ENCODE measurements at regions not wholly inside any gene's neighbourhood (a gene's known extent, or its start where the extent isn't known, plus 50 kb on each side); places are given as distances from the start of the nearest gene placed in this dataset.

DNA sequence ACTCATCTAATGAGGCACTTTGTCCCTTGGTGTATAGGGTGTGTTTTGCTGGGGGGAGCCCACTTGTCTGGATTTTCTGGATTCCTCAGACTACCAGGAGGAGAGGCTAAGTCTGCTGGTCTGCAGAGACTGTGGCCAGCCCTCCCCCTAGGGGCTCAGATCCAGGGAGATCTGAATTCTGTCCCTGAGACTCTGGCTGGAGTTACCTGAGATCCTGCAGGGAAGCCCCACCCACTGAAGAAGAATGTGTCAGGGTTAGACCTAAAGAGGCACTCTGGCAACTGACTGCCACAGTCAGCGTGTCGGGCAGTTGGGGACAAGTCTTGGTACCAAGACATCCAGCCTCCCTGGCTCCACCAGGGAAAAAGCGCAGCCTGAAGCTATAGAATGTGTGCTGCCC, 138.9 kb downstream of the DCAF12L2 start:
- intact Hi-C loops (cut with DNase I; ENCODE audit: low total_unique reads), result no loop called here
- Histone ChIP-seq H3K4me1 (no peaks in the 10 kb centered on the region), H3K9me3 (no peaks in the 10 kb centered on the region), H3K36me3 (no peaks in the 10 kb centered on the region), H3K27ac (no peak overlapping the region), H3K27me3 (no peaks in the 10 kb centered on the region), H3K4me3 (no peak overlapping the region)
- DNase-seq, result no peak
- TF ChIP-seq CTCF (IDR thresholded peaks at IDR 0.05) (no peak), POLR2AphosphoS5 (IDR thresholded peaks at IDR 0.05) (no peak), EP300 (IDR thresholded peaks at IDR 0.05) (no peak), POLR2A (IDR thresholded peaks at IDR 0.05) (no peak)
- 73 to 92% (median 77%) methylated on average over 2 to 3 of the region's 3 CpGs for WGBS, 5 donors

DNA sequence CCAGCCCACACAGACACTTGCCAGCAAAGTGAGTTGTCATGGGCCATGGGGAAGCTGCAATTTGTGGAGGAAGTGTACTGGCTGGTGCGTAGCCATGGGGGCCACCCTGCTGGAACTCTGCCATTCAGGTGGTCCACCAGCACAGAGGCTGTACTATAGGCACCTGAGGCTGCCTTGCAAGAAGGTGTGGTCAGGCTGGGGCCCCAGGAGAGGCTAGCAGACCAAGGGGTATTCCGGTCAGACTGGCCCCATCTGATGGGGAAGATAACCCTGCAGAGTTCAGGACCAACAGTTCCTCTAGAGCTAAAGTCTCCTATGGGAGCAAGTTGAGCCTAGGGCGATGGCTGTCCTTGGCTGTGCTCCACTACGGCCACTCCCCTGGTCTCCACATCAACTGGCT, 136.1 kb downstream of the DCAF12L2 start:
- intact Hi-C loops (cut with DNase I; ENCODE audit: low total_unique reads), result no loop called here
- Histone ChIP-seq H3K27ac (no peak overlapping the region), H3K4me1 (no peaks in the 10 kb centered on the region), H3K36me3 (no peaks in the 10 kb centered on the region), H3K4me3 (no peak overlapping the region), H3K9me3 (no peaks in the 10 kb centered on the region), H3K27me3 (no peaks in the 10 kb centered on the region)
- TF ChIP-seq POLR2AphosphoS5 (IDR thresholded peaks at IDR 0.05), result no peak
- TF ChIP-seq CTCF (IDR thresholded peaks at IDR 0.05), result no peak
- TF ChIP-seq EP300 (IDR thresholded peaks at IDR 0.05), result no peak
- no peak for TF ChIP-seq POLR2A (IDR thresholded peaks at IDR 0.05)
- WGBS, 5 donors, result 76 to 88% (median 87%) methylated on average over 3 to 4 of the region's 4 CpGs
- DNase-seq, result no peak

DNA sequence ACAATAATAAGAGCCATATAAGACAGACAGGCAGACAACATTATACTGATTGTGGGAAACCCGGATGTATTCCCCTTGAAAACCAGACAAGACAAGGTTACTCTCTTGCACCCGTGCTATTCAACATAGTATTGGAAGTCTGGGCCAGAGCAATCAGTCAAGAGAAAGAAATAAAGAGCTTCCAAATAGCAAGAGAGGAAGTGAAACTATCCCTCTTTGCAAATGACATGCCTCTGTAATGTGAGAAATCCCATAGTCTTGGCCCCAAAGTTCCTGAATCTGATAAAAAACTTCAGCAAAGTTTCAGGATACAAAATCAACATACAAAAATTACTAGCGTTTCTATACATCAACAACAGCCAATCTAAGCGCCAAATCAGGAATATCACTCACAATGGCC, 102.1 kb downstream of the DCAF12L2 start:
- Histone ChIP-seq H3K27ac (no peak overlapping the region), H3K9me3 (peaks cover 0 to 11% (median 4%) of the 10 kb centered on the region in 4 donors), H3K36me3 (no peaks in the 10 kb centered on the region), H3K27me3 (no peaks in the 10 kb centered on the region), H3K4me3 (no peak overlapping the region), H3K4me1 (no peaks in the 10 kb centered on the region)
- 49 to 89% (median 81%) methylated on average over 4 of the region's 4 CpGs for WGBS, 5 donors
- no peak for TF ChIP-seq POLR2A (IDR thresholded peaks at IDR 0.05)
- TF ChIP-seq EP300 (IDR thresholded peaks at IDR 0.05), result no peak
- no peak for DNase-seq
- intact Hi-C loops (cut with DNase I; ENCODE audit: low total_unique reads), result no loop called here

GRCh38 chrX:126064901-126065541, 101.1 kb downstream of the DCAF12L2 start:
- Histone ChIP-seq H3K27me3 (no peaks in the 10 kb centered on the region), H3K4me1 (no peaks in the 10 kb centered on the region), H3K27ac (no peak overlapping the region), H3K36me3 (no peaks in the 10 kb centered on the region), H3K9me3 (peaks cover 0 to 11% (median 4%) of the 10 kb centered on the region in 4 donors), H3K4me3 (no peak overlapping the region)
- no peak for DNase-seq
- intact Hi-C loops (cut with DNase I; ENCODE audit: low total_unique reads), result no loop called here
- TF ChIP-seq POLR2AphosphoS5 (IDR thresholded peaks at IDR 0.05) (no peak), CTCF (IDR thresholded peaks at IDR 0.05) (no peak), EP300 (IDR thresholded peaks at IDR 0.05) (no peak), POLR2A (IDR thresholded peaks at IDR 0.05) (no peak)
- 59 to 90% (median 80%) methylated on average over 3 to 9 of the region's 9 CpGs for WGBS, 5 donors

- peaks cover 0 to 11% (median 4%) of the 10 kb centered on the region in 4 donors for H3K9me3 ChIP-seq
- no peaks in the 10 kb centered on the region for H3K4me1 ChIP-seq
- no peak overlapping the region for H3K27ac ChIP-seq
- no peak overlapping the region for H3K4me3 ChIP-seq
- no peaks in the 10 kb centered on the region for H3K27me3 ChIP-seq
- intact Hi-C loops (cut with DNase I; ENCODE audit: low total_unique reads), result no loop called here
- TF ChIP-seq POLR2AphosphoS5 (IDR thresholded peaks at IDR 0.05), result no peak
- TF ChIP-seq EP300 (IDR thresholded peaks at IDR 0.05), result no peak
- TF ChIP-seq CTCF (IDR thresholded peaks at IDR 0.05), result no peak
- TF ChIP-seq POLR2A (IDR thresholded peaks at IDR 0.05), result no peak
- H3K36me3 ChIP-seq, result no peaks in the 10 kb centered on the region
- no peak for DNase-seq
- WGBS, 5 donors, result 51 to 87% (median 83%) methylated on average over 5 to 17 of the region's 17 CpGs
These were observed 100.0 kb downstream of the DCAF12L2 start for GRCh38 chrX:126065901-126066660.
